HTR-8/SVneo (cell line): ENCODE measurements at regions not wholly inside any gene's neighbourhood (a gene's known extent, or its start where the extent isn't known, plus 50 kb on each side); places are given as distances from the start of the nearest gene placed in this dataset.
"Not testable (repeated sequence)": the region's sequence is repeated elsewhere in the genome, so short reads cannot be mapped to it uniquely, and the experiment has no call there.

Source experiments
- DNase-seq: peaks from one replicate; pipeline ENCODE4 v3.0.0; 2011; ENCODE audit warnings: low spot score, mixed read lengths; ENCODE audit not compliant: insufficient read length
- FAIRE-seq: peaks from 2 replicates; lab custom pipeline; 2011; peaks lifted over from hg19 to GRCh38; lab: Jason Lieb, UNC

- DNase-seq (no peak), FAIRE-seq (no peak)
Measured at GRCh38 chr14:97065305-97066067, 268.3 kb downstream of the VRK1 start.

GRCh38 chr14:97066068-97066899 lies 269.1 kb downstream of the VRK1 start:
- FAIRE-seq (no peak), DNase-seq (no peak)

- DNase-seq, FAIRE-seq: not testable (repeated sequence)
Measured at GRCh38 chr14:97068293-97068692, 271.1 kb downstream of the VRK1 start.

GRCh38 chr14:97070259-97070658 lies 273.1 kb downstream of the VRK1 start:
- FAIRE-seq (no peak), DNase-seq (no peak)

GRCh38 chr14:97071177-97071576 lies 274.0 kb downstream of the VRK1 start:
- no peak for FAIRE-seq
- no peak for DNase-seq

- FAIRE-seq (no peak), DNase-seq (no peak)
Measured at GRCh38 chr14:97073622-97074021, 276.4 kb downstream of the VRK1 start.

GRCh38 chr14:97074456-97074855 lies 277.3 kb downstream of the VRK1 start:
- DNase-seq = no peak
- FAIRE-seq = no peak

GRCh38 chr14:97074856-97075255 lies 277.7 kb downstream of the VRK1 start:
- FAIRE-seq = no peak
- no peak for DNase-seq

GRCh38 chr14:97077253-97077653 lies 280.1 kb downstream of the VRK1 start:
- DNase-seq = peak; percentile 48
- no peak for FAIRE-seq

GRCh38 chr14:97077687-97078086 lies 280.5 kb downstream of the VRK1 start:
- DNase-seq (no peak), FAIRE-seq (no peak)

- FAIRE-seq = no peak
- no peak for DNase-seq
Measured at GRCh38 chr14:97080991-97081390, 283.8 kb downstream of the VRK1 start.

- FAIRE-seq (no peak), DNase-seq (no peak)
Measured at GRCh38 chr14:97095269-97095668, 298.1 kb downstream of the VRK1 start.

- FAIRE-seq (no peak), DNase-seq (no peak)
Measured at GRCh38 chr14:97097296-97097695, 300.1 kb downstream of the VRK1 start.

GRCh38 chr14:97100306-97100705 lies 303.1 kb downstream of the VRK1 start:
- FAIRE-seq (no peak), DNase-seq (no peak)

- DNase-seq (no peak), FAIRE-seq (no peak)
Measured at GRCh38 chr14:97101561-97101960, 304.4 kb downstream of the VRK1 start.

- FAIRE-seq (no peak), DNase-seq (no peak)
Measured at GRCh38 chr14:97104029-97104428, 306.8 kb downstream of the VRK1 start.

GRCh38 chr14:97106166-97106565 lies 309.0 kb downstream of the VRK1 start:
- no peak for DNase-seq
- FAIRE-seq = no peak

GRCh38 chr14:97106609-97107008 lies 309.4 kb downstream of the VRK1 start:
- DNase-seq = no peak
- FAIRE-seq = no peak

- DNase-seq = peak; percentile 33
- no peak for FAIRE-seq
Measured at GRCh38 chr14:97107080-97107479, 309.9 kb downstream of the VRK1 start.

GRCh38 chr14:97107760-97108159 lies 310.6 kb downstream of the VRK1 start:
- FAIRE-seq (no peak), DNase-seq (no peak)

- FAIRE-seq (no peak), DNase-seq (no peak)
Measured at GRCh38 chr14:97109234-97109633, 312.1 kb downstream of the VRK1 start.
